A673 (cell line): ENCODE measurements at regions not wholly inside any gene's neighbourhood (a gene's known extent, or its start where the extent isn't known, plus 50 kb on each side); places are given as distances from the start of the nearest gene placed in this dataset.

Source experiments
- BruUV-seq: library from RNA; stranded (reverse); fragments of 400-500 nt; replicated peaks from 2 replicates; lab custom pipeline; 2021; lab: Mats Ljungman, UMichigan
- CTCF ChIA-PET: fragments of 300-600 bp; sonication (Branson Sonifier 250); formaldehyde crosslinking; loops from one replicate; lab custom pipeline; 2022; ENCODE audit warnings: antibody characterized with exemption; lab: Charles Lee
- POLR2A ChIA-PET: fragments of 300-600 bp; sonication (Branson Sonifier 250); formaldehyde crosslinking; loops from one replicate; lab custom pipeline; 2022; ENCODE audit warnings: antibody characterized with exemption; ENCODE audit not compliant: low non-redundant PET; lab: Charles Lee
- DNase-seq: peaks from one replicate; pipeline ENCODE4 v3.0.0-alpha.2; 2015; ENCODE audit warnings: low spot score
- H3K27ac ChIP-seq: fragments of 200-600 bp; sonication (generic); 2 replicates; pipeline ENCODE4 v1.5.1; 2016; ENCODE audit warnings: mixed run types, low read depth, mild to moderate bottlenecking, mixed read lengths, antibody characterized with exemption, low read length; ENCODE audit not compliant: poor library complexity, severe bottlenecking
- H3K27me3 ChIP-seq: fragments of 200-600 bp; sonication (generic); replicated peaks from 2 replicates; pipeline ENCODE4 v1.6.1; 2017; ENCODE audit warnings: mixed run types, low read depth, mild to moderate bottlenecking, mixed read lengths, antibody characterized with exemption, low read length; ENCODE audit not compliant: insufficient read depth, poor library complexity
- H3K36me3 ChIP-seq: fragments of 200-600 bp; sonication (generic); 2 replicates; pipeline ENCODE4 v1.6.1; 2016; ENCODE audit warnings: mixed run types, mild to moderate bottlenecking, mixed read lengths, antibody characterized with exemption, low read length; ENCODE audit not compliant: insufficient read depth, poor library complexity, severe bottlenecking
- H3K4me1 ChIP-seq: fragments of 200-600 bp; sonication (generic); 2 replicates; pipeline ENCODE4 v1.6.1; 2017; ENCODE audit warnings: mixed run types, mild to moderate bottlenecking, mixed read lengths, antibody characterized with exemption, low read length; ENCODE audit not compliant: insufficient read depth, poor library complexity, severe bottlenecking
- H3K4me3 ChIP-seq: fragments of 200-600 bp; sonication (generic); 2 replicates; pipeline ENCODE4 v1.5.1; 2016; ENCODE audit warnings: low read depth, mixed run types, mild to moderate bottlenecking, mixed read lengths, low read length; ENCODE audit not compliant: poor library complexity, severe bottlenecking
- H3K9me3 ChIP-seq: fragments of 200-600 bp; sonication (generic); 2 replicates; pipeline ENCODE4 v1.6.1; 2016; ENCODE audit warnings: mixed run types, low read depth, mild to moderate bottlenecking, mixed read lengths, antibody characterized with exemption, low read length; ENCODE audit not compliant: poor library complexity, severe bottlenecking
- EZH2 ChIP-seq: fragments of 200-600 bp; sonication (generic); IDR thresholded peaks from 2 replicates; pipeline ENCODE4 v1.6.1; 2017; ENCODE audit warnings: borderline replicate concordance, low read depth, mild to moderate bottlenecking, mixed read lengths, antibody characterized with exemption, low read length; ENCODE audit not compliant: poor library complexity, severe bottlenecking
- intact Hi-C: fragments of 100-400 bp; cut with micrococcal nuclease; formaldehyde crosslinking; loops from one replicate; pipeline ENCODE4 v1.10.0; 2022; ENCODE audit not compliant: unreplicated experiment
- TF ChIP-seq, protein P1 (sequence below): fragments of 300-800, 200-600 bp; sonication (generic); conservative IDR thresholded peaks from 2 replicates; pipeline ENCODE4 v1.5.1; 2017; ENCODE audit warnings: low read depth, mild to moderate bottlenecking, antibody characterized with exemption, low read length, moderate library complexity, mixed read lengths

DNA sequence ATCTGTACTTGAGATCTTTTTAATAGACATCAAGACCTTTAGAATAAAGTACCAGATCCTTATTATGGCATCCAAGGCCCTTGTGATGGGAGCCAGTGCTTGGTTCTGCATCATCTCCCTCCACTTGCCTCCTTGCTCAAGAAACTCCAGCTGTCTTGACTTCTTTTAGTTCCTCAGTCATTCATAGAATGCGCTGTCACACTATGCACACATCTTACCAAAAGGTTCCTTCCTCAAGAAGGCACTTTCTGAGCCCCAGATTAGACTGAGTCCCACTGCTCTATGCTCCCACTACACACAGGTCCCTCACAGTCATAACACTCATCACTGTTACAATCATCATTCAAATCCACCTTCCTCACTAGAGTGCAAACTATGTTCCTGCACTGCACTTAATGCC, 57.8 kb upstream of the ITM2B start:
- CTCF ChIA-PET, result no interaction called here
- no peak overlapping the region for H3K27ac ChIP-seq

DNA sequence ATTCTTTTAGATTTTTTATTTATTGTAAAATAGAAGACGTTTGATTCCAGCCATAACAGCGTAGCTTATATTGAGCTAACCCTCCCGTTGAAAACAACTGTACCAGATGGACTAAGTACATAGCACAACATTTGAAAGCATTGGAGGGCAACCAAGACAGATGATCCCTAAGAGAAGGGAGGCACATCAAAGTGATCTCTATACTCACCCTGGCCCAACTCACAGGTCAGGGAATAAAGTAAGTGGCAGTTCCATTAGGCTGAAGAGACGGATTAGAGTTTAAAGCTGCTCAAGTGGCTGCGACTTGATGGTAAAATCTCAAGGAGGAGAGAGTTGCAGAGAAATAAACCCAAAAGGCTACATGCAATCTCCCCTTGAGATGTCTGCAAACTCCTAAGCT, 65.1 kb upstream of the ITM2B start:
- intact Hi-C loops, result no loop called here
- H3K36me3 ChIP-seq, result no peaks in the 10 kb centered on the region
- H3K27ac ChIP-seq, result no peak overlapping the region
- H3K27me3 ChIP-seq, result no peaks in the 10 kb centered on the region
- no peaks in the 10 kb centered on the region for H3K9me3 ChIP-seq
- ChIA-PET POLR2A (no interaction called here), CTCF (interaction anchor here (0.7 kb wide), 1 partner anchor 412 kb away, joined by 5 read pairs; no protein-coding TSS in a partner anchor)
- BruUV-seq, result no TSS peak
- no peaks in the 10 kb centered on the region for H3K4me1 ChIP-seq
- DNase-seq, result no peak
- H3K4me3 ChIP-seq, result no peak overlapping the region
- no peak for TF ChIP-seq EZH2
- TF ChIP-seq, protein P1, sequence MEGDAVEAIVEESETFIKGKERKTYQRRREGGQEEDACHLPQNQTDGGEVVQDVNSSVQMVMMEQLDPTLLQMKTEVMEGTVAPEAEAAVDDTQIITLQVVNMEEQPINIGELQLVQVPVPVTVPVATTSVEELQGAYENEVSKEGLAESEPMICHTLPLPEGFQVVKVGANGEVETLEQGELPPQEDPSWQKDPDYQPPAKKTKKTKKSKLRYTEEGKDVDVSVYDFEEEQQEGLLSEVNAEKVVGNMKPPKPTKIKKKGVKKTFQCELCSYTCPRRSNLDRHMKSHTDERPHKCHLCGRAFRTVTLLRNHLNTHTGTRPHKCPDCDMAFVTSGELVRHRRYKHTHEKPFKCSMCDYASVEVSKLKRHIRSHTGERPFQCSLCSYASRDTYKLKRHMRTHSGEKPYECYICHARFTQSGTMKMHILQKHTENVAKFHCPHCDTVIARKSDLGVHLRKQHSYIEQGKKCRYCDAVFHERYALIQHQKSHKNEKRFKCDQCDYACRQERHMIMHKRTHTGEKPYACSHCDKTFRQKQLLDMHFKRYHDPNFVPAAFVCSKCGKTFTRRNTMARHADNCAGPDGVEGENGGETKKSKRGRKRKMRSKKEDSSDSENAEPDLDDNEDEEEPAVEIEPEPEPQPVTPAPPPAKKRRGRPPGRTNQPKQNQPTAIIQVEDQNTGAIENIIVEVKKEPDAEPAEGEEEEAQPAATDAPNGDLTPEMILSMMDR, result no peak

More for the DNA sequence above, 57.8 kb upstream of the ITM2B start:
- POLR2A ChIA-PET, result no interaction called here
- Histone ChIP-seq H3K27me3 (no peaks in the 10 kb centered on the region), H3K9me3 (no peaks in the 10 kb centered on the region), H3K36me3 (no peaks in the 10 kb centered on the region), H3K4me3 (no peak overlapping the region), H3K4me1 (no peaks in the 10 kb centered on the region)
- DNase-seq, result no peak
- TF ChIP-seq, protein P1, result no peak
- no peak for TF ChIP-seq EZH2
- no TSS peak for BruUV-seq
- intact Hi-C loops, result no loop called here

GRCh38 chr13:48165727-48166126, 67.3 kb upstream of the ITM2B start:
- H3K9me3 ChIP-seq, result no peaks in the 10 kb centered on the region
- H3K4me3 ChIP-seq, result no peak overlapping the region
- POLR2A ChIA-PET, result no interaction called here
- H3K27ac ChIP-seq, result no peak overlapping the region
- CTCF ChIA-PET, result no interaction called here
- TF ChIP-seq, protein P1, result no peak
- no peak for TF ChIP-seq EZH2
- peaks cover 5% of the 10 kb centered on the region for H3K4me1 ChIP-seq
- H3K27me3 ChIP-seq, result no peaks in the 10 kb centered on the region
- BruUV-seq, result no TSS peak
- intact Hi-C loops, result no loop called here
- no peaks in the 10 kb centered on the region for H3K36me3 ChIP-seq
- DNase-seq, result no peak
